ENCODE measurements at regions not wholly inside any gene's neighbourhood (a gene's known extent, or its start where the extent isn't known, plus 50 kb on each side); places are given as distances from the start of the nearest gene placed in this dataset.

DNA sequence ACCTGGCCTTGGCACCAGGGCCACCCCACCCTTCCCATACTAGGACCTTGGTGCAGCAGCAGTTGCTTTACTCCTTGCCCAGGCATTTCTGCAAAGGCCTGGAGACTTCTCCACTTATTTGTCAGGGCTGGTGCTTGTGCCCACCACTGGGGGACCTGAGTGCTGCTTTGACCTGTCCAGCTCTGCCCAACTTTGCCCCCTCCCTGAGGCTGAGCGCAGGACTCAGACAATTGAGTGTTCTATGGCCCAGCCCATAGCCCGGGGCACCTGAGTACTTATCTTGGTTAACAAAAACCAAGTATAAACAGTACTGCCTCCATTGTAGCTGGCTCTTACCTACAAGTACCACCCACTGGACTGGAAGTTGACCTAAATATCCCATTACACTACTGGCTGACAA, 406.1 kb upstream of the CHD1 start:
- H3K4me1 ChIP-seq (ENCODE audit: insufficient read depth, low read length) = no peaks in the 10 kb centered on the region
- no peak overlapping the region for H3K4me3 ChIP-seq (ENCODE audit: low read depth in 1 of 2, low read length in 2 of 2)
- TF ChIP-seq EZH2 (IDR thresholded peaks at IDR 0.05; ENCODE audit: borderline replicate concordance, low read depth, low read length, severe bottlenecking) = no peak
- TF ChIP-seq, protein P1, sequence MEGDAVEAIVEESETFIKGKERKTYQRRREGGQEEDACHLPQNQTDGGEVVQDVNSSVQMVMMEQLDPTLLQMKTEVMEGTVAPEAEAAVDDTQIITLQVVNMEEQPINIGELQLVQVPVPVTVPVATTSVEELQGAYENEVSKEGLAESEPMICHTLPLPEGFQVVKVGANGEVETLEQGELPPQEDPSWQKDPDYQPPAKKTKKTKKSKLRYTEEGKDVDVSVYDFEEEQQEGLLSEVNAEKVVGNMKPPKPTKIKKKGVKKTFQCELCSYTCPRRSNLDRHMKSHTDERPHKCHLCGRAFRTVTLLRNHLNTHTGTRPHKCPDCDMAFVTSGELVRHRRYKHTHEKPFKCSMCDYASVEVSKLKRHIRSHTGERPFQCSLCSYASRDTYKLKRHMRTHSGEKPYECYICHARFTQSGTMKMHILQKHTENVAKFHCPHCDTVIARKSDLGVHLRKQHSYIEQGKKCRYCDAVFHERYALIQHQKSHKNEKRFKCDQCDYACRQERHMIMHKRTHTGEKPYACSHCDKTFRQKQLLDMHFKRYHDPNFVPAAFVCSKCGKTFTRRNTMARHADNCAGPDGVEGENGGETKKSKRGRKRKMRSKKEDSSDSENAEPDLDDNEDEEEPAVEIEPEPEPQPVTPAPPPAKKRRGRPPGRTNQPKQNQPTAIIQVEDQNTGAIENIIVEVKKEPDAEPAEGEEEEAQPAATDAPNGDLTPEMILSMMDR (IDR thresholded peaks at IDR 0.05; ENCODE audit: borderline replicate concordance, extremely low read depth, low read length, poor library complexity, severe bottlenecking) = no peak
- DNase-seq = no peak
- no peaks in the 10 kb centered on the region for H3K79me2 ChIP-seq (ENCODE audit: insufficient read depth, low read length)
- H4K20me1 ChIP-seq (ENCODE audit: insufficient read depth, low read length) = no peaks in the 10 kb centered on the region
- H3K9ac ChIP-seq (ENCODE audit: low read depth, low read length) = no peak overlapping the region
- no peak overlapping the region for H2AFZ ChIP-seq (ENCODE audit: low read depth, low read length)
- no peak overlapping the region for H3K4me2 ChIP-seq (ENCODE audit: insufficient read depth, low read length)
- no peaks in the 10 kb centered on the region for H3K36me3 ChIP-seq (ENCODE audit: insufficient read depth, low read length)
- no peaks in the 10 kb centered on the region for H3K9me3 ChIP-seq (ENCODE audit: insufficient read depth, low read length, severe bottlenecking)
- no peak overlapping the region for H3K27ac ChIP-seq (ENCODE audit: low read length)
- ATAC-seq (ENCODE audit: insufficient read depth, low read depth) = no peak
- no peaks in the 10 kb centered on the region for H3K27me3 ChIP-seq (ENCODE audit: insufficient read depth, low read length, poor library complexity)

DNA sequence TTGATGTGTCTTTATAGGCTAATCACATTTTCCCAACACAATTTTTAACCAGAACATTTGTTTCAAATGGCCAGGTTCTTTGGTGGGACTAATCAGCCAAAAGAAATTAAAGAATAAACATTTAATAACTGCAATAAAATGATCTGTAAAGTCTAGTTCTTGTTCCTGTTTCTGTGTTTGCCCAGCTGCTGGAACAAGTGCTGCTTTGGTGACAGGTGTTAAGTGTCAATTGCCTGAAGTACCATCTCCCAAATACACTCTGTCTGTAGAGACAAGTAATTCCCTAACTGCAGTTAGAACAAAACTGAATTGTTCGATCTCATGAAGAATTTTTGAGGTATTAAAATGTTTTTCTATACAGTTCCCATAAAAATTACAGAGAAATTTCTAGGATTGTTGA, 402.3 kb upstream of the CHD1 start:
- H4K20me1 ChIP-seq (ENCODE audit: insufficient read depth, low read length) = no peaks in the 10 kb centered on the region
- DNase-seq (no peak), ATAC-seq (ENCODE audit: insufficient read depth, low read depth) (no peak)
- no peak overlapping the region for H3K4me2 ChIP-seq (ENCODE audit: insufficient read depth, low read length)
- no peak for TF ChIP-seq EZH2 (IDR thresholded peaks at IDR 0.05; ENCODE audit: borderline replicate concordance, low read depth, low read length, severe bottlenecking)
- TF ChIP-seq, protein P1 (IDR thresholded peaks at IDR 0.05; ENCODE audit: borderline replicate concordance, extremely low read depth, low read length, poor library complexity, severe bottlenecking) = no peak
- no peak overlapping the region for H3K9ac ChIP-seq (ENCODE audit: low read depth, low read length)
- no peaks in the 10 kb centered on the region for H3K4me1 ChIP-seq (ENCODE audit: insufficient read depth, low read length)
- H3K79me2 ChIP-seq (ENCODE audit: insufficient read depth, low read length) = no peaks in the 10 kb centered on the region
- H3K9me3 ChIP-seq (ENCODE audit: insufficient read depth, low read length, severe bottlenecking) = no peaks in the 10 kb centered on the region
- H3K27me3 ChIP-seq (ENCODE audit: insufficient read depth, low read length, poor library complexity) = no peaks in the 10 kb centered on the region
- no peaks in the 10 kb centered on the region for H3K36me3 ChIP-seq (ENCODE audit: insufficient read depth, low read length)
- H3K27ac ChIP-seq (ENCODE audit: low read length) = no peak overlapping the region
- no peak overlapping the region for H2AFZ ChIP-seq (ENCODE audit: low read depth, low read length)
- H3K4me3 ChIP-seq (ENCODE audit: low read depth in 1 of 2, low read length in 2 of 2) = no peak overlapping the region

DNA sequence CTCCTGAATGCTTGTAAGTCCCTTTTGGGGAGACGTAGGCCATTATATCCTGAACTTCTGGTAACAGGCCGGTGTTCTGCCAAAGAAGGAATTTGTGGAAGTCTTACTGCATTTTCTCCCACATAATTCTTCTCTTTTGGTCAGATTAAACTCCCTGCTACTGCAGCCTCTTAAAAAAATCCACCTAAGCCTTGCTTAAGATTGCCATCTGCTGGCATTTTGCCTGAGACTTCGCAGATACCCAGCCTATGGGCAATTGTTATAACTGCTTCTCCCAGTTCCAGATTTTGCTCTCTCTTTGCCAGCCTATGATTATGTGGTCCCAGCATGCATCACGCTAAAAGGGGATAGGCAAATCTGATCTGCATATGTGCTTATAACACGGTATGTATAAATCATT, 391.6 kb upstream of the CHD1 start:
- no peak for TF ChIP-seq EZH2 (IDR thresholded peaks at IDR 0.05; ENCODE audit: borderline replicate concordance, low read depth, low read length, severe bottlenecking)
- TF ChIP-seq, protein P1 (IDR thresholded peaks at IDR 0.05; ENCODE audit: borderline replicate concordance, extremely low read depth, low read length, poor library complexity, severe bottlenecking) = peak; percentile 20
- Histone ChIP-seq H3K4me2 (ENCODE audit: insufficient read depth, low read length) (no peak overlapping the region), H3K27me3 (ENCODE audit: insufficient read depth, low read length, poor library complexity) (no peaks in the 10 kb centered on the region), H3K4me3 (ENCODE audit: low read depth in 1 of 2, low read length in 2 of 2) (no peak overlapping the region), H3K9me3 (ENCODE audit: insufficient read depth, low read length, severe bottlenecking) (no peaks in the 10 kb centered on the region), H3K27ac (ENCODE audit: low read length) (no peak overlapping the region), H3K36me3 (ENCODE audit: insufficient read depth, low read length) (no peaks in the 10 kb centered on the region), H2AFZ (ENCODE audit: low read depth, low read length) (no peak overlapping the region), H4K20me1 (ENCODE audit: insufficient read depth, low read length) (no peaks in the 10 kb centered on the region), H3K4me1 (ENCODE audit: insufficient read depth, low read length) (no peaks in the 10 kb centered on the region), H3K9ac (ENCODE audit: low read depth, low read length) (no peak overlapping the region), H3K79me2 (ENCODE audit: insufficient read depth, low read length) (no peaks in the 10 kb centered on the region)
- ATAC-seq (ENCODE audit: insufficient read depth, low read depth) (no peak), DNase-seq (no peak)

DNA sequence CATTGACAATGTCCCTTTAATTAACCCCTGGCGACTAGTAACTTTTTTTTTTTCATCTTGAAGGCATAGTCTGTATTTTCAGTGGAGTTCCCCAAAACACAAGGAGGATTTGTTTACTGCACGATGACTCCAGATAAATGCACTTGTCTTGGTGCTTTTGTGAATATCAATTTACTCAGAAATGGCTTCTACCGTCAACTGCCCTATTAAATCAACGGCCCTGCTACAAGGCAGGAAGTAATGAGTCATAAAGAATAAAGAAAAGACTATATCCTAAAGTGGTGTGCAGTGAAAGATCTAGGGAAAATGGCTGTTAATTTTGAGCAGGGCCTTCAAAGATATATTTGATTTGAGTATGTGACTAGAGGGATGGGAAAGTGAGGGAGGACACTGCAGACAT, 388.3 kb upstream of the CHD1 start:
- H3K9ac ChIP-seq (ENCODE audit: low read depth, low read length) = no peak overlapping the region
- H2AFZ ChIP-seq (ENCODE audit: low read depth, low read length) = no peak overlapping the region
- DNase-seq = no peak

More for the DNA sequence above, 388.3 kb upstream of the CHD1 start:
- Histone ChIP-seq H3K79me2 (ENCODE audit: insufficient read depth, low read length) (no peaks in the 10 kb centered on the region), H3K36me3 (ENCODE audit: insufficient read depth, low read length) (no peaks in the 10 kb centered on the region), H3K9me3 (ENCODE audit: insufficient read depth, low read length, severe bottlenecking) (no peaks in the 10 kb centered on the region), H3K27me3 (ENCODE audit: insufficient read depth, low read length, poor library complexity) (no peaks in the 10 kb centered on the region), H3K4me3 (ENCODE audit: low read depth in 1 of 2, low read length in 2 of 2) (no peak overlapping the region), H3K27ac (ENCODE audit: low read length) (no peak overlapping the region), H3K4me2 (ENCODE audit: insufficient read depth, low read length) (no peak overlapping the region), H3K4me1 (ENCODE audit: insufficient read depth, low read length) (no peaks in the 10 kb centered on the region), H4K20me1 (ENCODE audit: insufficient read depth, low read length) (no peaks in the 10 kb centered on the region)
- TF ChIP-seq, protein P1 (IDR thresholded peaks at IDR 0.05; ENCODE audit: borderline replicate concordance, extremely low read depth, low read length, poor library complexity, severe bottlenecking) = no peak
- no peak for TF ChIP-seq EZH2 (IDR thresholded peaks at IDR 0.05; ENCODE audit: borderline replicate concordance, low read depth, low read length, severe bottlenecking)
- ATAC-seq (ENCODE audit: insufficient read depth, low read depth) = no peak
